Kidney epithelial cell (primary cell): ENCODE measurements at regions not wholly inside any gene's neighbourhood (a gene's known extent, or its start where the extent isn't known, plus 50 kb on each side); places are given as distances from the start of the nearest gene placed in this dataset.

Source experiments
- DNase-seq: peaks from one replicate; pipeline ENCODE4 v3.0.0-alpha.2; 2010; ENCODE audit warnings: low read depth
- H3K27me3 ChIP-seq: 2 replicates; pipeline ENCODE4 v1.6.0; 2011; ENCODE audit warnings: low read length; ENCODE audit not compliant: control insufficient read depth, insufficient read depth
- H3K36me3 ChIP-seq: 2 replicates; pipeline ENCODE4 v1.5.1; 2011; ENCODE audit warnings: low read length; ENCODE audit not compliant: control insufficient read depth, insufficient read depth
- H3K4me3 ChIP-seq: 2 replicates; pipeline ENCODE4 v1.5.1; 2011; ENCODE audit warnings: low read depth, mild to moderate bottlenecking, control low read depth, low read length
- TF ChIP-seq, protein P1 (sequence below): IDR thresholded peaks from 2 replicates; pipeline ENCODE4 v1.5.1; 2011; ENCODE audit warnings: mild to moderate bottlenecking, moderate library complexity, low read length, control low read depth, inconsistent platforms; ENCODE audit not compliant: insufficient read depth, poor library complexity, severe bottlenecking

DNA sequence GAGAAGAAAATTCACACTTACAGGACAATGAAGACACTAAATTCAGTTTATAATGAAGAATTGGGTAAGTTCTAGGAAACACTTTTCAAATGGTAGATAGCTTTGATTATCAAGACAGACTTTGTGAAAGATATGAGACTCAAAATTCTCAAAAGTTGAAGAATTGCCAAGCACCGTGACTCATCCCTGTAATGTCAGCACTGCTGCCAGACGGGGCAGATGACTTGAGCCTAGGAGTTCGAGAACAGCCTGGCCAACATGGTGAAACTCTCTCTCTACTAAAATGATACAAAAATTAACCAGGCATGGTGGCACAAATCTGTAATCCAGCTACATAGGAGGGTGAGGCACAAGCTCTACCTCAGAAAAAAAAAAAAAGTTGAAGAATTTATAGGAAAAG is 1820.1 kb upstream of the LRRTM1 start:
- Histone ChIP-seq H3K4me3 (no peak overlapping the region), H3K27me3 (no peaks in the 10 kb centered on the region), H3K36me3 (no peaks in the 10 kb centered on the region)
- TF ChIP-seq, protein P1, sequence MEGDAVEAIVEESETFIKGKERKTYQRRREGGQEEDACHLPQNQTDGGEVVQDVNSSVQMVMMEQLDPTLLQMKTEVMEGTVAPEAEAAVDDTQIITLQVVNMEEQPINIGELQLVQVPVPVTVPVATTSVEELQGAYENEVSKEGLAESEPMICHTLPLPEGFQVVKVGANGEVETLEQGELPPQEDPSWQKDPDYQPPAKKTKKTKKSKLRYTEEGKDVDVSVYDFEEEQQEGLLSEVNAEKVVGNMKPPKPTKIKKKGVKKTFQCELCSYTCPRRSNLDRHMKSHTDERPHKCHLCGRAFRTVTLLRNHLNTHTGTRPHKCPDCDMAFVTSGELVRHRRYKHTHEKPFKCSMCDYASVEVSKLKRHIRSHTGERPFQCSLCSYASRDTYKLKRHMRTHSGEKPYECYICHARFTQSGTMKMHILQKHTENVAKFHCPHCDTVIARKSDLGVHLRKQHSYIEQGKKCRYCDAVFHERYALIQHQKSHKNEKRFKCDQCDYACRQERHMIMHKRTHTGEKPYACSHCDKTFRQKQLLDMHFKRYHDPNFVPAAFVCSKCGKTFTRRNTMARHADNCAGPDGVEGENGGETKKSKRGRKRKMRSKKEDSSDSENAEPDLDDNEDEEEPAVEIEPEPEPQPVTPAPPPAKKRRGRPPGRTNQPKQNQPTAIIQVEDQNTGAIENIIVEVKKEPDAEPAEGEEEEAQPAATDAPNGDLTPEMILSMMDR: peak; percentile 4
- DNase-seq: no peak

DNA sequence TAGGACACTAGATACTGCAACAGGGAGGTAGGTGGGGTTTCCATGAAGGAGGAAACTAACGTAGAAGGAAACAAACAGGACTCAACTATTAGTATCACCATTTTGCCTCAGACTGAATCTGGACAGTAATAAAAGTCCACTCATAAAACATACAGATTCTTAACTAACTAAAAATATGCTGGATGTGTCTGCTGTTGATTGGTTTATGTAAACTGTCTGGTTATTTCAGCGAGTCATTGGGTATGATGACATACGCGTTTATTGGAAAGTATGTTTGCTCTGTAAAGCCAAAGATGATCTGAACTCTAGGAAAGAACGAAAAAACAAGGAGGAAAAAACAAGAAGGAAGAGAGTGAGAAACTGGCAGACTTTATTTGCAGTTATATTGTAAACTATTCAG is 1816.1 kb upstream of the LRRTM1 start:
- no peak overlapping the region for H3K4me3 ChIP-seq
- DNase-seq: no peak
- TF ChIP-seq, protein P1: no peak
- no peaks in the 10 kb centered on the region for H3K36me3 ChIP-seq
- no peaks in the 10 kb centered on the region for H3K27me3 ChIP-seq

DNA sequence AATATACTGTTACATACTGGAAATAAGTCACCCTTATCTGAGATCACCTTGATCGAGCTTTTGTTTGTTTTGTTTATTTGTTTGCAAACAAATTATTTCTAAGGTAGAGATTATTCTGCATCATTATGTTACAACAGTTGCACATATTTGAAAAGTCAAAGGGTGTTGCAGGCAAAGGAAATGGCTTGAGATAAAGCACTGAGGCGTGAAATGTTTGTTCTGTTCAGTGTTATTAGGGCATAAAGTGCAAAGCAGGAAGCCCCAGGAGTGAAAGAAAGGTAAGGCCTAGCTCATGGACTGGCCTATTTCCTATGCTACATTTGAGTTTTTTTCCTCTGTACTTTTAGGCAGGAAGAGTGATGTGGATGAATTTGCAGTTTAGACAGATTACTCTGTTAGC is 1815.6 kb upstream of the LRRTM1 start:
- TF ChIP-seq, protein P1: no peak
- Histone ChIP-seq H3K36me3 (no peaks in the 10 kb centered on the region), H3K27me3 (no peaks in the 10 kb centered on the region), H3K4me3 (no peak overlapping the region)
- DNase-seq: no peak

DNA sequence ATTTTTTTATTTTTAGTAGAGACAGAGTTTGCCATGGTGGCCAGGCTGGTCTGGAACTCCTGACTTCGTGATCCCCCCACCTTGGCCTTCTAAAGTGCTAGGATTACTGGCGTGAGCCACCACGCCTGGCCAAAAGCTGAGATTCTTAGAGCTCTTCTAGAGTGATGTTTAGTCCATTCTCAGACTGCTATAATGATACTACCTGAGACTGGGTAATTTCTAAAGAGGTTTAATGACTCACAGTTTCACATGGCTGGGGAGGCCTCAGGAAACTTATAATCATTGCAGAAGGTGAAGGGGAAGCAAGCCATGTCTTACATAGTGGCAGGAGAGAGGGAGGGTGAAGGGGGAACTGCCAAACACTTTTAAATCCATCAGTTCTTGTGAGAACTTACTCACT is 1804.9 kb upstream of the LRRTM1 start:
- TF ChIP-seq, protein P1: no peak
- Histone ChIP-seq H3K4me3 (no peak overlapping the region), H3K27me3 (no peaks in the 10 kb centered on the region), H3K36me3 (no peaks in the 10 kb centered on the region)
- no peak for DNase-seq

DNA sequence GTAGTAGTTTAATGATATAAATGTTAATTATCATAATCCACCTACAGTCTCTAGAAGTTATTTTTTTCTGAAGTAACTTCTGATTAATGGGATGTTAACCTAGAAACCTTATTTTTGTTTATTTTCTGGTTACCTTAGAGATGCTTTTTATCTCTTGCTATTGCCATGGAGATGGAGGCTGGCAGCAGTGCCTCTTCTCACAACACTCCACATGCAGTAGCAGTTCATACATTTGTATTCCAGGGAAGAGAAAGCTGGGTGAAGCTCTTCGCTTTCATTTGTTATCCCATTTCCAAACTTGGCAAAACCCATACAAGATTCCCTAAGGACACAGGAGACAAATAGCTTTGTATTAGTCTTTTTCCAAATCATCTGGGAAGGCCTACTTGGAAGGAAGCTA is 1794.1 kb upstream of the LRRTM1 start:
- DNase-seq: no peak
- TF ChIP-seq, protein P1: no peak
- H3K27me3 ChIP-seq: no peaks in the 10 kb centered on the region
- H3K36me3 ChIP-seq: no peaks in the 10 kb centered on the region
- no peak overlapping the region for H3K4me3 ChIP-seq

DNA sequence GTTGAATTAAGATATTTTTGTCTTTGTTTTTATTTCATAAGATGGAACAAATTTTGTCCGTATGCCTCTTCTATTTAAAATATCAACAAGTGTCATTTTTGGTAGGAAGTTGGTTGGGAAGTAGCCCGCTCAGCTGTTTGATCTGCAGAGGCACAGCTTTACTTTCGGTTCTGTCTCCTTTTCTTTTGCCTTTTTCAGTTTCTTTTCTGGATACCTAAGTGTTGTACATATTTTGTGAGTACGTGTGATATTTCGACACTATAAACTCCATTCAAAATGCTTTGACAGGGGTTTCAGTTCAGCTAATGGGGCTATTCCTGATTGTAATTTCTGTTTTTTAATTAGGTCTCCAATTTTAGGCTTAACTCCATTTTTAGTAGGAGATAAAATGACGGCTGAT is 1785.0 kb upstream of the LRRTM1 start:
- no peaks in the 10 kb centered on the region for H3K27me3 ChIP-seq
- TF ChIP-seq, protein P1: no peak
- H3K4me3 ChIP-seq: no peak overlapping the region
- H3K36me3 ChIP-seq: no peaks in the 10 kb centered on the region
- no peak for DNase-seq
